Activated CD4-positive, alpha-beta T cell treated with anti-CD3 and anti-CD28 coated beads, Interleukin-10, Interleukin-2, amounts not matched to agents 100 ng/mL and 50 ng/mL, durations not matched to agents 16 hours and 8 hours (primary cell): ENCODE measurements at regions not wholly inside any gene's neighbourhood (a gene's known extent, or its start where the extent isn't known, plus 50 kb on each side); places are given as distances from the start of the nearest gene placed in this dataset.
A peak's percentile ranks its signal among the peaks of the same experiment; 100 is the strongest.

Experiments
- DNase-seq: peaks from one replicate; pipeline ENCODE4 v3.0.0-alpha.2; 2020

- no peak for DNase-seq
Measured at GRCh38 chr6:165742047-165742446, 79.0 kb upstream of the PDE10A start.

GRCh38 chr6:165737396-165737795 is 74.4 kb upstream of the PDE10A start:
- DNase-seq: no peak

GRCh38 chr6:165735065-165735464 is 72.0 kb upstream of the PDE10A start:
- no peak for DNase-seq

- no peak for DNase-seq
Measured at GRCh38 chr6:165733489-165733791, 70.4 kb upstream of the PDE10A start.

- no peak for DNase-seq
Measured at GRCh38 chr6:165732696-165733488, 69.9 kb upstream of the PDE10A start.

- DNase-seq: peak; percentile 49
Measured at GRCh38 chr6:165729307-165729936, 66.4 kb upstream of the PDE10A start.

- DNase-seq: no peak
Measured at GRCh38 chr6:165728216-165728615, 65.2 kb upstream of the PDE10A start.

GRCh38 chr6:165726965-165727381 is 63.9 kb upstream of the PDE10A start:
- no peak for DNase-seq

- no peak for DNase-seq
Measured at GRCh38 chr6:165726290-165726875, 63.3 kb upstream of the PDE10A start.

GRCh38 chr6:165725201-165725600 is 62.2 kb upstream of the PDE10A start:
- DNase-seq: no peak

- DNase-seq: no peak
Measured at GRCh38 chr6:165723326-165723725, 60.3 kb upstream of the PDE10A start.

GRCh38 chr6:165722022-165722421 is 59.0 kb upstream of the PDE10A start:
- DNase-seq: no peak

GRCh38 chr6:165721356-165721755 is 58.3 kb upstream of the PDE10A start:
- no peak for DNase-seq

GRCh38 chr6:165718491-165718891 is 55.5 kb upstream of the PDE10A start:
- DNase-seq: no peak

- no peak for DNase-seq
Measured at GRCh38 chr6:165717732-165718465, 54.9 kb upstream of the PDE10A start.

- DNase-seq: no peak
Measured at GRCh38 chr6:165716886-165717285, 53.8 kb upstream of the PDE10A start.

- no peak for DNase-seq
Measured at GRCh38 chr6:165715428-165715827, 52.4 kb upstream of the PDE10A start.

- no peak for DNase-seq
Measured at GRCh38 chr6:165714907-165715306, 51.9 kb upstream of the PDE10A start.

- no peak for DNase-seq
Measured at GRCh38 chr6:165713845-165714466, 50.9 kb upstream of the PDE10A start.
